Astrocyte of the cerebellum (primary cell): ENCODE measurements at regions not wholly inside any gene's neighbourhood (a gene's known extent, or its start where the extent isn't known, plus 50 kb on each side); places are given as distances from the start of the nearest gene placed in this dataset.

ENCODE experiments used
- DNase-seq: peaks from one replicate; pipeline ENCODE4 v3.0.0-alpha.2; 2011; ENCODE audit warnings: low read depth
- H3K4me3 ChIP-seq: 2 replicates; pipeline ENCODE4 v1.5.1; 2011; ENCODE audit warnings: mild to moderate bottlenecking, low read depth, low read length, moderate library complexity
- in situ Hi-C: cut with HindIII; loops from 2 replicates; pipeline ENCODE4 v1.10.0; 2017; ENCODE audit warnings: low sequenced_read_pairs
- TF ChIP-seq, protein P1 (sequence below): IDR thresholded peaks from 2 replicates; pipeline ENCODE4 v1.5.1; 2012; ENCODE audit warnings: low read length, low read depth, moderate library complexity, mild to moderate bottlenecking; ENCODE audit errors: missing control alignments

DNA sequence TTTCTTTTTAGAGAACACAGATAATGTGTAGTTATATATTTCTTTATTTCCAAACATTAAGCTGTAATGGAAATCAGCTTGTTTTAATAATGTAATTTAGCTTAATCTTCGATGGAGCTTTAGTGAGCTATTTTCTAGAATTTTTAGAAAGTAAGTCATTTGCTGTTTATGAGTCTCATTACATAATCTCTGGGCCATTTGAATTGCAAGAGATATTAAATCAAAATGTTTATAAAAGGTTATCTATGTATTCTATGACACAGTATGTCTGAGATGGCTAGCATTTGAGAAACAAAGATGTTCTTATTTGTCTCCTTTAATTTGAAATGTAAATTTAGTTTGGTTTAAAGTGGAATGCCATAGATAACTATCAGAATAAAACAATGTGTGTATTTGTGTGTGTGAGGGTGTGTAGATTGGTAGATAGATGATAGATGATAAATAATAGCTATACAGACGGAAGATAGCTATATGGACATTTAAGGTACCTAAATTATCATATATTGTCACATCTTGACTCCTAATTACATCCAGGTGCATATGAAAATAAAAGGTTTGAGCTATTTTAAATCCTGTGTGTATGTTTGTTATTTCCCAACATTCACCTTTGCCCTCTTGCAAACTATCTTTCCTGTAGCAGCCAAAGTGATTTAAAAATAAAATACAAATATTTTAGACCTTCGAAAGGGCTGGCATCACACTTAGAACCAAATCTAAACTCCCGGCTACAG lies 478.0 kb upstream of the KLF6 start:
- no peak overlapping the region for H3K4me3 ChIP-seq
- TF ChIP-seq, protein P1, sequence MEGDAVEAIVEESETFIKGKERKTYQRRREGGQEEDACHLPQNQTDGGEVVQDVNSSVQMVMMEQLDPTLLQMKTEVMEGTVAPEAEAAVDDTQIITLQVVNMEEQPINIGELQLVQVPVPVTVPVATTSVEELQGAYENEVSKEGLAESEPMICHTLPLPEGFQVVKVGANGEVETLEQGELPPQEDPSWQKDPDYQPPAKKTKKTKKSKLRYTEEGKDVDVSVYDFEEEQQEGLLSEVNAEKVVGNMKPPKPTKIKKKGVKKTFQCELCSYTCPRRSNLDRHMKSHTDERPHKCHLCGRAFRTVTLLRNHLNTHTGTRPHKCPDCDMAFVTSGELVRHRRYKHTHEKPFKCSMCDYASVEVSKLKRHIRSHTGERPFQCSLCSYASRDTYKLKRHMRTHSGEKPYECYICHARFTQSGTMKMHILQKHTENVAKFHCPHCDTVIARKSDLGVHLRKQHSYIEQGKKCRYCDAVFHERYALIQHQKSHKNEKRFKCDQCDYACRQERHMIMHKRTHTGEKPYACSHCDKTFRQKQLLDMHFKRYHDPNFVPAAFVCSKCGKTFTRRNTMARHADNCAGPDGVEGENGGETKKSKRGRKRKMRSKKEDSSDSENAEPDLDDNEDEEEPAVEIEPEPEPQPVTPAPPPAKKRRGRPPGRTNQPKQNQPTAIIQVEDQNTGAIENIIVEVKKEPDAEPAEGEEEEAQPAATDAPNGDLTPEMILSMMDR: no peak
- DNase-seq: no peak
- in situ Hi-C loops: no loop called here

DNA sequence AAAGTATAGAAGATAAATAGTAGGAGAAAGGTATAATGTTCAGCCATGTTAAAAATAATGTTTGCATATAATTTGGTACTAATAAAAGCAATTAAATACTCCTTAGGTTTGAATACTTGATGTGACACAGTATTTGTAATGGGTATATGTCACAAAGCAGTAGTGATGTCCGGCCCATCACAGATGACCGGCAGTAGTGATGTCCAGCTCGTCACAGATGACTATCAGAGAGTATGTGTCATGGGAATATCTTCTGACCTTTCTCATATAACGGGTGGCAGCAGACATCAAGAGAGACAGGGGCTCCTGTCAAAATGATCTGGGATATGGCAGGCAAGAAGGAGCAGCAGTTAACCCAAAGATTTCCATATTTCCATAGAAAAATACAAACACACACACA lies 477.4 kb upstream of the KLF6 start:
- in situ Hi-C loops: no loop called here
- DNase-seq: no peak
- no peak overlapping the region for H3K4me3 ChIP-seq
- TF ChIP-seq, protein P1: no peak

DNA sequence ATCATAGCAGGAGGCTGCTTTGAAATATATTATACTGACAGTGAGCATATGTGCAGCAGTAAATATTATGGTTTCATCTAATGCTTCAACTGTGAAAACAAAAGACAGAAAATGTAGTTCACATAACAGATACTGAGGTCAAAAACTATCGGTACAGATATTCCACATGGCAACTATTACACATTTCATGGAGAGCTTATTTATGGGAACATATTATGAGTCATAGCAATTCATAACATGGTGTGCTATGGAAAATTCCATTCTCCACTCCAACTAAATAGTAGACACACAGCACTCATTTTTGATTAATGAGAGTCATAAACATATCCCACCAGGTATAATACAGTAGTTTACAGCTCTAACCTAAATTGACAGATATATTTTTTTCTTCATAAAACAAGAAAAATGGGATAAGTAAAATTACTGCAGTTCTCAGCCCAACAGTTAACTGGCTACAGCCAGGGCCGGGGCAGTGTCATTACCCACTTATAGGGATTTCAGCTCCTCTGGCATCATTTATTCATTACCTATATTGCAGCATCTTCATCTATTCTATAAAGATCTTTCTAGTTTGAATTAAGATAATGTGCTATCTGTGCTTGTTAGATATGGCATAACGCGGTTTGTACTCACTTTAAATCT lies 475.6 kb upstream of the KLF6 start:
- TF ChIP-seq, protein P1: no peak
- no peak for DNase-seq
- in situ Hi-C loops: no loop called here
- no peak overlapping the region for H3K4me3 ChIP-seq

DNA sequence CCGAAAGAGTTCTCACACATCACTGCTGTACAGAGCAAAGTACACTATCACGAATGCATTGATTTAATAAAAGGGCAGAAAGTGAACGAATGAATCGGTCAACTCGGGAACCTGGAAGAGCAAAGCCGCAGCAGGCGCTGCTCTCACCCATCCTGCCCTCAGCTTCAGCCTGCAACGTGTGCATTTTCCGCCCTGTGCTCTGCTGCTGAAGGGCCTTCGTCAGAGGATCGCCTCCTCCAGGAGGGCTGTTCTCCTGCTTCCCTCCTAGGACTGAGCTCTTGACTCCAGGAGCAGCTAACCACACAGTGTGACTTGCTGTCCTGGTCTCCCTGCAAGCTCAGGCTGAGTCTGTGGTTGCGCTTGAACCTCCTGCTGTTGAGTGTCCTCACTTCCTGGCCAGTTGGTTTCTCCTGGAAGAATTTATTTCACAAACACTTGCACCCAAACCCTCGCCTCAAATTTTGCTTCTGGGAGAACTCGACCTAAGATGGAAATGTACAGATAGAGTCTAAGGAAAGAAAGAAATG lies 473.0 kb upstream of the KLF6 start:
- TF ChIP-seq, protein P1: no peak
- DNase-seq: no peak
- in situ Hi-C loops: no loop called here

DNA sequence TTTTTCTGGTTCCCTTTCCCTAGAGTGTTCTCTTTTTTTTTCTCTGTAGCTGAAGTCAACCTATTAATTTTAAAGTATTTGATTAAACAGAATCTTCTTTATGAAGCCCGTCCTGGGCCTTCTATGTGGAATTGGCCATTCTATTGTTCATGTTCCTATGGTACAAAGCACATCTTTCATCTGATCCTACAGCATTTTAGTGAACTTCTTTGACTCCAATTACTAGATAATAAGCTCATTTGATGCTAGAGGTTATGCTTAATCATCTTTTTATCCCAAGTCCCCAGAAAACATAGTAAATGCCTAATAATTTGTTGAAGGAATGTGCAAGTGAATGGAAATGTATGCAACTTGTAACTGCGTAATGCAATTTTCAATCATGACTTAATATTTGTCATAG lies 472.0 kb upstream of the KLF6 start:
- in situ Hi-C loops: no loop called here

More for the DNA sequence above, 473.0 kb upstream of the KLF6 start:
- H3K4me3 ChIP-seq: no peak overlapping the region

DNA sequence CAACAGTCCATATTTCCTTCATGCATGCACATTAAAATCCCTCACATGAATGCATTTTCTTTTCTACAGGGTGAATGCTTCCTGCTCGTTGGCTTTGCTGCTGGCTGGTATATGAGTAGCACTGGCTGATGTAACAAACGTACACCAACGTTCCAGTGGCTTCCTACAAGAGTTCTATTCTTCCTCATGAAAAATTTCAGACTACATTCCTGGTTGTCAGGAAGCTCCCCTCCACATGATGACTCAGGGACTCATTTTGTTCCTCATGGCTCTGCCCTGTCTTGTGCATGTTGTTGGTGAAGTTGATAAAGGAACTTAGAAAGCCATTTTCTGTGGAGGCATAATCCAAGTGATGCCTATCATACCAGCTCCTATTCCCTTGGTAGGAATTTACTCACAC lies 470.7 kb upstream of the KLF6 start:
- H3K4me3 ChIP-seq: no peak overlapping the region
- no peak for DNase-seq
- in situ Hi-C loops: no loop called here
- TF ChIP-seq, protein P1: no peak

More for the DNA sequence above, 472.0 kb upstream of the KLF6 start:
- no peak overlapping the region for H3K4me3 ChIP-seq
- TF ChIP-seq, protein P1: no peak
- no peak for DNase-seq
